Ishikawa (cell line): ENCODE measurements at regions not wholly inside any gene's neighbourhood (a gene's known extent, or its start where the extent isn't known, plus 50 kb on each side); places are given as distances from the start of the nearest gene placed in this dataset.
A peak's percentile ranks its signal among the peaks of the same experiment; 100 is the strongest.

ENCODE experiments used
- CEBPB ChIP-seq: IDR thresholded peaks from 2 replicates; pipeline ENCODE4 v1.6.1; 2012
- CREB1 ChIP-seq: IDR thresholded peaks from 2 replicates; pipeline ENCODE4 v1.6.1; 2012; ENCODE audit warnings: low read depth
- EGR1 ChIP-seq: IDR thresholded peaks from 2 replicates; pipeline ENCODE4 v1.6.1; 2012
- EP300 ChIP-seq: IDR thresholded peaks from 2 replicates; pipeline ENCODE4 v1.6.1; 2012; ENCODE audit warnings: borderline replicate concordance
- FOXM1 ChIP-seq: IDR thresholded peaks from 2 replicates; pipeline ENCODE4 v1.6.1; 2012; ENCODE audit warnings: low read depth, borderline replicate concordance
- NFIC ChIP-seq: IDR thresholded peaks from 2 replicates; pipeline ENCODE4 v1.6.1; 2012
- RAD21 ChIP-seq: IDR thresholded peaks from 2 replicates; pipeline ENCODE4 v1.6.1; 2012; ENCODE audit warnings: low read depth
- TAF1 ChIP-seq: IDR thresholded peaks from 2 replicates; pipeline ENCODE4 v1.6.1; 2012; ENCODE audit warnings: low read depth, mild to moderate bottlenecking
- TCF12 ChIP-seq: IDR thresholded peaks from 2 replicates; pipeline ENCODE4 v1.6.1; 2012; ENCODE audit warnings: low read depth
- TEAD4 ChIP-seq: IDR thresholded peaks from 2 replicates; pipeline ENCODE4 v1.6.1; 2012
- YY1 ChIP-seq: IDR thresholded peaks from 2 replicates; pipeline ENCODE4 v1.6.1; 2012; ENCODE audit warnings: low read depth
- ZBTB7A ChIP-seq: IDR thresholded peaks from 2 replicates; pipeline ENCODE4 v1.6.1; 2012; ENCODE audit warnings: low read depth
- TF ChIP-seq, protein P1 (sequence below): IDR thresholded peaks from 2 replicates; pipeline ENCODE4 v1.6.1; 2012
- TF ChIP-seq, protein P2 (sequence below): IDR thresholded peaks from 2 replicates; pipeline ENCODE4 v1.6.1; 2012; ENCODE audit warnings: low read depth, mild to moderate bottlenecking
- TF ChIP-seq, protein P3 (sequence below): IDR thresholded peaks from 2 replicates; pipeline ENCODE4 v1.6.1; 2012

DNA sequence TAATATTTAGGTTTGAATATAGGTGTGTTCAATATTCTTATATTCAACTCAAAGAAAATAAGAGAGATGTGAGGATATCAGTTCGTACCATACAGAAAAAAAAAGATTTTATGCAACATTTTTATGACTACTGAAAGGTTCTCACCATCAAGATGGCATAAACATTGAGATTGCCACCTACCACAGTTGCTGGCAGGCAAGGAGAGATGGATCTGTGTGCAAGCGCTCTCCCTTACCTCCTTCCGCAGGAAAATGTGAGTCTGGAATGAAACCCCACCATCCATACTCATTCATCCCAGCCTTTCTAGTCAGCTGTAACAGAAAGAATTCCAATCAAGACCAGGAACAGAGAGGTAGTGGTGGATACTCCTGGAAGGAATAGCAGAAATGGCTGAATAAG lies 376.9 kb downstream of the PPP3CA start:
- TF ChIP-seq, protein P1, sequence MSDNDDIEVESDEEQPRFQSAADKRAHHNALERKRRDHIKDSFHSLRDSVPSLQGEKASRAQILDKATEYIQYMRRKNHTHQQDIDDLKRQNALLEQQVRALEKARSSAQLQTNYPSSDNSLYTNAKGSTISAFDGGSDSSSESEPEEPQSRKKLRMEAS = no peak
- TF ChIP-seq EP300 (no peak), EGR1 (no peak), TAF1 (no peak)

DNA sequence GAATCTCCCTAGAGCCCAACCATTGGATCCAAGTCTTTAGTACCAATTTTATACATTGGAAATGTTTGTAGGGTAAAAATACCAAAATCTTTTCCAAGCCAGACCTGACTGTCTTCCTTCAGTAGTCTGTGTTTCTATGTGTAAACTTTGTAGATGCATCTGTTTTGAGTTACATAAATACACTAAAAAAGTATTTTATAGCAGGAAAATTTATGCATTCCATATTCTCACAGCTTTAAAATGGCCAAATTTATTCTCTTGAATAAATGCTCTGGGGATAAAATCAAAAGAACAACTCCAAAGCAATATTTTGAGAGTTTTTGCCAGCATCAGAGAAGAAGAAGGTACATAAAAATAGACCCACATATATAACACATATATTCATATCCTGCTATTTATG lies 377.4 kb downstream of the PPP3CA start:
- TF ChIP-seq, protein P2, sequence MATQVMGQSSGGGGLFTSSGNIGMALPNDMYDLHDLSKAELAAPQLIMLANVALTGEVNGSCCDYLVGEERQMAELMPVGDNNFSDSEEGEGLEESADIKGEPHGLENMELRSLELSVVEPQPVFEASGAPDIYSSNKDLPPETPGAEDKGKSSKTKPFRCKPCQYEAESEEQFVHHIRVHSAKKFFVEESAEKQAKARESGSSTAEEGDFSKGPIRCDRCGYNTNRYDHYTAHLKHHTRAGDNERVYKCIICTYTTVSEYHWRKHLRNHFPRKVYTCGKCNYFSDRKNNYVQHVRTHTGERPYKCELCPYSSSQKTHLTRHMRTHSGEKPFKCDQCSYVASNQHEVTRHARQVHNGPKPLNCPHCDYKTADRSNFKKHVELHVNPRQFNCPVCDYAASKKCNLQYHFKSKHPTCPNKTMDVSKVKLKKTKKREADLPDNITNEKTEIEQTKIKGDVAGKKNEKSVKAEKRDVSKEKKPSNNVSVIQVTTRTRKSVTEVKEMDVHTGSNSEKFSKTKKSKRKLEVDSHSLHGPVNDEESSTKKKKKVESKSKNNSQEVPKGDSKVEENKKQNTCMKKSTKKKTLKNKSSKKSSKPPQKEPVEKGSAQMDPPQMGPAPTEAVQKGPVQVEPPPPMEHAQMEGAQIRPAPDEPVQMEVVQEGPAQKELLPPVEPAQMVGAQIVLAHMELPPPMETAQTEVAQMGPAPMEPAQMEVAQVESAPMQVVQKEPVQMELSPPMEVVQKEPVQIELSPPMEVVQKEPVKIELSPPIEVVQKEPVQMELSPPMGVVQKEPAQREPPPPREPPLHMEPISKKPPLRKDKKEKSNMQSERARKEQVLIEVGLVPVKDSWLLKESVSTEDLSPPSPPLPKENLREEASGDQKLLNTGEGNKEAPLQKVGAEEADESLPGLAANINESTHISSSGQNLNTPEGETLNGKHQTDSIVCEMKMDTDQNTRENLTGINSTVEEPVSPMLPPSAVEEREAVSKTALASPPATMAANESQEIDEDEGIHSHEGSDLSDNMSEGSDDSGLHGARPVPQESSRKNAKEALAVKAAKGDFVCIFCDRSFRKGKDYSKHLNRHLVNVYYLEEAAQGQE = no peak
- TF ChIP-seq CEBPB (no peak), TAF1 (no peak), FOXM1 (no peak)

DNA sequence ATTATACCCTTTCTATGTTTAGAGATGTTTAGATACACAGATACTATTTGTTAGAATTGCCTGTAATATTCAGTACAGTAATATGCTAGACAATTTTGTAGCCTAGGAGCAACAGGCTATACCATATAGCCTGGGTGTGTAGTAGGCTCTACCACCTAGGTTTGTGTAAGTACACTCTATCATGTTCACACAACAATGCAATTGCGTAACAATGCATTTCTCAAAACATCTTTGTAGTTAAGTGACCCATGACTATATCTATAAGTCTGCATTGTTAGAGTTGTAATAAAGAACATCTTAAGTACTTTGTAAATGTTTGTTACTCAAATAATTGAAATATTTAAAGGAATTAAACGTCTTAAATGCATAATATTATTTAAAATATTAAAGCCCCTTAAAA lies 379.3 kb downstream of the PPP3CA start:
- TF ChIP-seq TEAD4 = no peak
- peak; percentile 62; the same call in 1 of the 2 replicates for TF ChIP-seq CEBPB
- TF ChIP-seq FOXM1 = no peak

DNA sequence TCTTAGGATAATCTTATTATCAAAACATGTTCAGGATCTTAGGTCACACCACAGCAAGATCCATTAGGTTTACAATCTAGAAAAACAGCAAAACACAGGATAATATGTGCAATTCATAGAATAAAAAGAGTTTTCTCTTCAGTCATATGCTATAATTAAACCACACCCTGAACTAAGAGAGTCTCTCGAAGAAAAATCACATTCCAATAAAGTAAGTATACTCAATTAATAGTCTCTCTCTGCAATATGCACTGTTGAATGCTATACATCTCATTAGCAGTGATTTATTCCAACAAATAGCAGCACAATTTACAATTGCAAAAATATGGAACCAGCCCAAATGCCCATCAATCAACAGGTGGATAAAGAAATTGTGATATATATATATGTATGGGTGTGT lies 383.7 kb downstream of the PPP3CA start:
- TF ChIP-seq, protein P3, sequence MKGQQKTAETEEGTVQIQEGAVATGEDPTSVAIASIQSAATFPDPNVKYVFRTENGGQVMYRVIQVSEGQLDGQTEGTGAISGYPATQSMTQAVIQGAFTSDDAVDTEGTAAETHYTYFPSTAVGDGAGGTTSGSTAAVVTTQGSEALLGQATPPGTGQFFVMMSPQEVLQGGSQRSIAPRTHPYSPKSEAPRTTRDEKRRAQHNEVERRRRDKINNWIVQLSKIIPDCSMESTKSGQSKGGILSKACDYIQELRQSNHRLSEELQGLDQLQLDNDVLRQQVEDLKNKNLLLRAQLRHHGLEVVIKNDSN = no peak
- TF ChIP-seq TAF1 = no peak
- no peak for TF ChIP-seq NFIC
- no peak for TF ChIP-seq CREB1
- TF ChIP-seq TCF12 = no peak
- TF ChIP-seq, protein P1 = no peak
- TF ChIP-seq FOXM1 = no peak
- TF ChIP-seq RAD21 = no peak
- no peak for TF ChIP-seq CEBPB
- no peak for TF ChIP-seq YY1
- no peak for TF ChIP-seq EGR1

DNA sequence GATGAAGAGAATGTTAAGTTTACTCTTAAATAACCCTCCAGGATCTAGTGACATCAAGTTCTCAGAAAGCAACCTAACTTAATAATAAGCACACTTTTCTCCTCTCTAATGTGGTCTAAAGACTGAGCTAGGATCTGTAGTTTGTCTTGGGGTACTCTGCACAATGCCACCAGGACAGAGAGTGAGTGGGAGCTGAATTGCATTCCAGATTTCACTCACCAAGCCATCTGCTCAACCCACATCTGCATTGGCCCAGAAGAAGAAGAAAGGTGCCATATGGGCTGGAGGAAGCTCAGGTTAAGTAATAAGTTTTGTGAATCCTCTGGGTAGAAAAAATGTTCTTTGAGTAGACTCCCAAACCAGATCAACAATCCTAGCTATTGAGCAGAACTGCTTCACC lies 384.6 kb downstream of the PPP3CA start:
- TF ChIP-seq RAD21 (no peak), TAF1 (no peak), FOXM1 (no peak), YY1 (no peak), EGR1 (no peak), TEAD4 (no peak), CREB1 (no peak), NFIC (no peak), CEBPB (no peak), TCF12 (no peak)
- TF ChIP-seq, protein P2 = no peak

DNA sequence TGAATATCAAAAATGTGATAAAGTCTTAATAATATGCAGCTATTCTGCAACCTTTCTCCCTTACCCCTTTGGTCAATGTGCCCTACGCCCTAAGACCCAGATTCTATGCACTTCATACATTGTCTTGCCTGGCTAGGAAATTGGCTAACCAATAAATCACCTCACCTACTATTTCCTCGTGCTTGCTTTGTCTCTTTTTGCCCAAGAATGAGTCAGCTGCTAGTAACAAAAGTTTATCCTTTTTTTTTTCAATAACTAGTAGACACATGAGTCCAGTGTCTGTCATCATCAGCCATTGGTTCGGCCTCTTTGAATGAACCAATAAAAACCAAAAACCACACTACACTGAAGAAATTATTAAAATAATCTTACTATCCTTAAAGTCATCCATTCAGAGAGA lies 387.1 kb downstream of the PPP3CA start:
- TF ChIP-seq NFIC (no peak), CEBPB (no peak), FOXM1 (no peak), TEAD4 (no peak), EGR1 (no peak), YY1 (no peak), CREB1 (no peak), EP300 (no peak), RAD21 (no peak), TCF12 (no peak), TAF1 (no peak), ZBTB7A (no peak)
- TF ChIP-seq, protein P2 = no peak
- TF ChIP-seq, protein P3 = no peak
- TF ChIP-seq, protein P1 = no peak
